H9 (cell line): ENCODE measurements at regions not wholly inside any gene's neighbourhood (a gene's known extent, or its start where the extent isn't known, plus 50 kb on each side); places are given as distances from the start of the nearest gene placed in this dataset.

Experiments
- DNase-seq: peaks from one replicate; pipeline ENCODE4 v3.0.0-alpha.2; 2017
- H2AFZ ChIP-seq: one replicate; pipeline ENCODE4 v1.6.1; 2013; ENCODE audit warnings: mild to moderate bottlenecking, low read length, control low read depth, moderate library complexity
- H2AK5ac ChIP-seq: 2 replicates; pipeline ENCODE4 v1.6.1; 2013; ENCODE audit warnings: low read length, control low read depth, mixed read lengths; ENCODE audit not compliant: insufficient read length
- H2BK120ac ChIP-seq: one replicate; pipeline ENCODE4 v1.6.1; 2013; ENCODE audit warnings: low read depth, mild to moderate bottlenecking, low read length, control low read depth, inconsistent platforms; ENCODE audit not compliant: poor library complexity, severe bottlenecking
- H2BK12ac ChIP-seq: 2 replicates; pipeline ENCODE4 v1.6.1; 2013; ENCODE audit warnings: low read length, control low read depth, mixed read lengths, low read depth; ENCODE audit not compliant: insufficient read length
- H2BK15ac ChIP-seq: 2 replicates; pipeline ENCODE4 v1.6.1; 2013; ENCODE audit warnings: low read depth, low read length, control low read depth
- H2BK20ac ChIP-seq: one replicate; pipeline ENCODE4 v1.6.1; 2013; ENCODE audit warnings: low read depth, mild to moderate bottlenecking, low read length, control low read depth, inconsistent platforms; ENCODE audit not compliant: poor library complexity, severe bottlenecking
- H2BK5ac ChIP-seq: 2 replicates; pipeline ENCODE4 v1.6.1; 2013; ENCODE audit warnings: low read length, control low read depth, mixed read lengths; ENCODE audit not compliant: insufficient read length
- H3K14ac ChIP-seq: 2 replicates; pipeline ENCODE4 v1.6.1; 2013; ENCODE audit warnings: low read length, control low read depth; ENCODE audit not compliant: insufficient read depth
- H3K18ac ChIP-seq: 2 replicates; pipeline ENCODE4 v1.6.1; 2013; ENCODE audit warnings: low read depth, mild to moderate bottlenecking, mixed read lengths, low read length, control low read depth; ENCODE audit not compliant: insufficient read length
- H3K23ac ChIP-seq: 2 replicates; pipeline ENCODE4 v1.6.1; 2013; ENCODE audit warnings: low read length, control low read depth, mixed read lengths, low read depth; ENCODE audit not compliant: insufficient read length
- H3K23me2 ChIP-seq: 2 replicates; pipeline ENCODE4 v1.6.1; 2013; ENCODE audit warnings: low read depth, mild to moderate bottlenecking, mixed read lengths, low read length, control low read depth; ENCODE audit not compliant: insufficient read length, poor library complexity, severe bottlenecking
- H3K27ac ChIP-seq: 2 replicates; pipeline ENCODE4 v1.5.1; 2013; ENCODE audit warnings: low read length, control low read depth, mixed read lengths, low read depth; ENCODE audit not compliant: insufficient read length
- H3K27me3 ChIP-seq: 2 replicates; pipeline ENCODE4 v1.6.1; 2013; ENCODE audit warnings: low read length, control low read depth, inconsistent platforms; ENCODE audit not compliant: insufficient read depth
- H3K4ac ChIP-seq: 2 replicates; pipeline ENCODE4 v1.6.1; 2013; ENCODE audit warnings: low read depth, mild to moderate bottlenecking, control low read depth, inconsistent platforms, low read length, moderate library complexity
- H3K4me1 ChIP-seq: 2 replicates; pipeline ENCODE4 v1.6.1; 2013; ENCODE audit warnings: low read length, control low read depth, inconsistent platforms; ENCODE audit not compliant: insufficient read depth
- H3K4me2 ChIP-seq: 2 replicates; pipeline ENCODE4 v1.6.1; 2013; ENCODE audit warnings: low read length, control low read depth, mixed read lengths; ENCODE audit not compliant: insufficient read length, insufficient read depth
- H3K56ac ChIP-seq: 2 replicates; pipeline ENCODE4 v1.6.1; 2013; ENCODE audit warnings: low read depth, mild to moderate bottlenecking, mixed read lengths, low read length, control low read depth; ENCODE audit not compliant: insufficient read length
- H3K79me1 ChIP-seq: 2 replicates; pipeline ENCODE4 v1.6.1; 2013; ENCODE audit warnings: low read depth, mild to moderate bottlenecking, moderate library complexity, low read length, control low read depth, inconsistent platforms; ENCODE audit not compliant: insufficient read depth, poor library complexity, severe bottlenecking
- H3K79me2 ChIP-seq: 2 replicates; pipeline ENCODE4 v1.6.1; 2013; ENCODE audit warnings: low read length, control low read depth, inconsistent platforms; ENCODE audit not compliant: insufficient read depth
- H3K9ac ChIP-seq: 2 replicates; pipeline ENCODE4 v1.6.1; 2013; ENCODE audit warnings: low read length, control low read depth, mixed read lengths; ENCODE audit not compliant: insufficient read length; ENCODE audit errors: extremely low read depth
- H3K9me3 ChIP-seq: one replicate; pipeline ENCODE4 v1.6.1; 2013; ENCODE audit warnings: low read depth, low read length, inconsistent platforms; ENCODE audit not compliant: control insufficient read depth
- H3T11ph ChIP-seq: one replicate; pipeline ENCODE4 v1.6.1; 2013; ENCODE audit warnings: mild to moderate bottlenecking, low read length, control low read depth, inconsistent platforms
- H4K20me1 ChIP-seq: one replicate; pipeline ENCODE4 v1.6.1; 2013; ENCODE audit not compliant: control insufficient read depth, insufficient read length, insufficient read depth
- H4K5ac ChIP-seq: 2 replicates; pipeline ENCODE4 v1.6.1; 2013; ENCODE audit warnings: low read depth, mild to moderate bottlenecking, mixed read lengths, low read length, control low read depth; ENCODE audit not compliant: insufficient read length
- H4K8ac ChIP-seq: replicated peaks from 2 replicates; pipeline ENCODE4 v1.6.1; 2013; ENCODE audit warnings: low read length, control low read depth, mixed read lengths, low read depth; ENCODE audit not compliant: insufficient read length
- H4K91ac ChIP-seq: 2 replicates; pipeline ENCODE4 v1.6.1; 2013; ENCODE audit warnings: low read depth, mild to moderate bottlenecking, moderate library complexity, mixed read lengths, low read length, control low read depth; ENCODE audit not compliant: insufficient read length
- H3K27ac Mint-ChIP-seq, 3 experiments: 2 replicates in 2 of 3; 3 replicates in 1 of 3; pipeline ENCODE4 v1.8.0; 2020 to 2021; ENCODE audit warnings: mixed read lengths in 3 of 3, mild to moderate bottlenecking in 1 of 3, moderate library complexity in 1 of 3
- H3K27me3 Mint-ChIP-seq: 2 replicates; pipeline ENCODE4 v1.8.0; 2021; ENCODE audit warnings: low read depth, mild to moderate bottlenecking, moderate library complexity, mixed read lengths
- H3K36me3 Mint-ChIP-seq, 3 experiments: 2 replicates in 2 of 3; 3 replicates in 1 of 3; pipeline ENCODE4 v1.8.0; 2020 to 2021; ENCODE audit warnings: low read depth in 3 of 3, mixed read lengths in 3 of 3; ENCODE audit not compliant: insufficient read depth in 1 of 3
- H3K4me1 Mint-ChIP-seq, 2 experiments: 2 replicates each; pipeline ENCODE4 v1.8.0; 2020; ENCODE audit warnings: mixed read lengths in 2 of 2
- H3K4me3 Mint-ChIP-seq, 2 experiments: 2 replicates in 1 of 2; 3 replicates in 1 of 2; pipeline ENCODE4 v1.8.0; 2020 to 2021; ENCODE audit warnings: mild to moderate bottlenecking in 2 of 2, mixed read lengths in 2 of 2, moderate library complexity in 1 of 2
- H3K9me3 Mint-ChIP-seq, 2 experiments: 2 replicates in 1 of 2; 3 replicates in 1 of 2; pipeline ENCODE4 v1.8.0; 2020; ENCODE audit warnings: mild to moderate bottlenecking in 2 of 2, mixed read lengths in 2 of 2, moderate library complexity in 1 of 2
- WGBS: extraction: QIAGEN DNeasy Blood & Tissue Kit; methylation state at CpG from one replicate; pipeline ENCODE4 v1.1.7; 2013; ENCODE audit warnings: missing lambda C conversion rate, low lambda C conversion rate, mixed read lengths; ENCODE audit not compliant: insufficient read length; ENCODE audit errors: extremely low coverage; 5-methylcytosine and 5-hydroxymethylcytosine counted together
- TF ChIP-seq, protein P1 (sequence below): fragments of 200-600 bp; sonication (generic); conservative IDR thresholded peaks from 3 replicates; pipeline ENCODE4 v1.8.0; 2021; ENCODE audit warnings: antibody characterized with exemption, mild to moderate bottlenecking

DNA sequence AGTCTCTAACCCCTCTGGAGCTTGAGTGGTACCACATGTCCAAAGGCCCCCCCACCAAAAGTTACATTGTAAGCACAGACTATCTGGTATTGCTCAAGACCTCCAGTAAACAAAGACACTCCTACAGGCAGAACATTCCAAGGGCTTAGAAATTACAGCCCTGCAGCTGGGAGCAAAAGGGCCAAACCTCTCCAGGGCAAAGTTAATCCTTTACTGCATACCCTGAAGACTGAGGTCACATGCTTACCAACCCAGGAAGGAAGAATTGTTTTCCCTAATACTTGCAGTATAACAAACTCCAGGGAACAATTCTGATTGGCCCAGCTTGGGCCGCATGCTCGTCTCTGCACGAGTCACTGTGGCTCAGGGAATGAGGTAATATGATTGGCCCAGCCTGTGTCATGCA is 266.1 kb upstream of the NR2F2 start:
- Histone ChIP-seq H4K91ac (no peak overlapping the region), H3K56ac (no peak overlapping the region), H3K23me2 (no peaks in the 10 kb centered on the region), H2BK15ac (no peak overlapping the region), H4K5ac (no peak overlapping the region), H3K27ac (no peak overlapping the region), H3K27me3 (peaks cover 4% of the 10 kb centered on the region; the same call in 1 of the 2 replicates), H3K4ac (no peak overlapping the region), H3K9ac (no peak overlapping the region), H3K18ac (no peak overlapping the region), H4K8ac (no peak overlapping the region), H2BK20ac (no peak overlapping the region), H3K23ac (no peak overlapping the region), H2AK5ac (no peak overlapping the region), H3K79me2 (no peaks in the 10 kb centered on the region), H4K20me1 (no peaks in the 10 kb centered on the region), H2BK120ac (no peak overlapping the region), H2BK5ac (no peak overlapping the region), H3K9me3 (no peaks in the 10 kb centered on the region), H3T11ph (no peak overlapping the region), H2BK12ac (no peak overlapping the region), H3K4me1 (no peaks in the 10 kb centered on the region), H3K14ac (no peak overlapping the region), H3K79me1 (no peaks in the 10 kb centered on the region), H2AFZ (no peak overlapping the region), H3K4me2 (no peak overlapping the region)
- H3K27ac Mint-ChIP-seq, result no peak overlapping the region
- H3K9me3 Mint-ChIP-seq, result peaks cover 0 to 2% of the 10 kb centered on the region in 2 experiments; a peak in 1 of 5 replicates
- H3K4me1 Mint-ChIP-seq, result peaks cover 4% of the 10 kb centered on the region in 2 experiments; a peak in 3 of 4 replicates
- TF ChIP-seq, protein P1, sequence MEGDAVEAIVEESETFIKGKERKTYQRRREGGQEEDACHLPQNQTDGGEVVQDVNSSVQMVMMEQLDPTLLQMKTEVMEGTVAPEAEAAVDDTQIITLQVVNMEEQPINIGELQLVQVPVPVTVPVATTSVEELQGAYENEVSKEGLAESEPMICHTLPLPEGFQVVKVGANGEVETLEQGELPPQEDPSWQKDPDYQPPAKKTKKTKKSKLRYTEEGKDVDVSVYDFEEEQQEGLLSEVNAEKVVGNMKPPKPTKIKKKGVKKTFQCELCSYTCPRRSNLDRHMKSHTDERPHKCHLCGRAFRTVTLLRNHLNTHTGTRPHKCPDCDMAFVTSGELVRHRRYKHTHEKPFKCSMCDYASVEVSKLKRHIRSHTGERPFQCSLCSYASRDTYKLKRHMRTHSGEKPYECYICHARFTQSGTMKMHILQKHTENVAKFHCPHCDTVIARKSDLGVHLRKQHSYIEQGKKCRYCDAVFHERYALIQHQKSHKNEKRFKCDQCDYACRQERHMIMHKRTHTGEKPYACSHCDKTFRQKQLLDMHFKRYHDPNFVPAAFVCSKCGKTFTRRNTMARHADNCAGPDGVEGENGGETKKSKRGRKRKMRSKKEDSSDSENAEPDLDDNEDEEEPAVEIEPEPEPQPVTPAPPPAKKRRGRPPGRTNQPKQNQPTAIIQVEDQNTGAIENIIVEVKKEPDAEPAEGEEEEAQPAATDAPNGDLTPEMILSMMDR, result no peak
- DNase-seq, result no peak
- H3K4me3 Mint-ChIP-seq, result no peak overlapping the region
- peaks cover 76% of the 10 kb centered on the region for H3K27me3 Mint-ChIP-seq
- no CpG with 5 or more reads among the region's 3 CpGs for WGBS
- peaks cover 0 to 2% (median 0%) of the 10 kb centered on the region in 3 experiments; a peak in 1 of 7 replicates for H3K36me3 Mint-ChIP-seq
